Left lung (tissue), 4 donors: ENCODE measurements at regions not wholly inside any gene's neighbourhood (a gene's known extent, or its start where the extent isn't known, plus 50 kb on each side); places are given as distances from the start of the nearest gene placed in this dataset.
A peak's percentile ranks its signal among the peaks of the same experiment; 100 is the strongest.
"Not testable (repeated sequence)": the region's sequence is repeated elsewhere in the genome, so short reads cannot be mapped to it uniquely, and the experiment has no call there.

Source experiments
- ATAC-seq: fragments of 200-7000 bp; cut with Tn5 transposase; one replicate; pipeline ENCODE4 v1.9.1; 2020; ENCODE audit warnings: moderate library complexity
- DNase-seq, 4 donors: peaks; one replicate each; pipeline ENCODE4 v3.0.0-alpha.2; 2013 to 2020
- H3K27ac ChIP-seq, 2 donors: fragments of 200-600 bp; sonication (generic) in 1 of 2; one replicate each; pipeline versions ENCODE4 v1.5.0 to v1.8.0; 2020 to 2021
- H3K27me3 ChIP-seq, 2 donors: fragments of 200-600 bp; sonication (generic) in 1 of 2; one replicate each; pipeline versions ENCODE4 v1.5.0 to v1.8.0; 2020 to 2021
- H3K36me3 ChIP-seq, 2 donors: fragments of 200-600 bp; sonication (generic) in 1 of 2; one replicate each; pipeline versions ENCODE4 v1.5.0 to v1.8.0; 2020 to 2021
- H3K4me1 ChIP-seq, 2 donors: fragments of 200-600 bp; one replicate each; pipeline ENCODE4 v1.8.0; 2021
- H3K4me3 ChIP-seq, 2 donors: fragments of 200-600 bp; sonication (generic) in 1 of 2; one replicate each; pipeline versions ENCODE4 v1.5.0 to v1.8.0; 2020 to 2021; ENCODE audit warnings: mild to moderate bottlenecking in 1 of 2
- H3K9me3 ChIP-seq, 2 donors: fragments of 200-600 bp; sonication (generic) in 1 of 2; one replicate each; pipeline versions ENCODE4 v1.5.0 to v1.8.0; 2020 to 2021
- intact Hi-C, 2 donors: fragments of 100-400 bp; cut with DNase I; formaldehyde crosslinking; loops; one replicate each; pipeline versions ENCODE4 v1.11.2 to v1.14.2; 2022
- donor health status: DM: no; HTN: yes; CAD: no.
- donor health status: DM: no; HTN: no; CAD: no.

DNA sequence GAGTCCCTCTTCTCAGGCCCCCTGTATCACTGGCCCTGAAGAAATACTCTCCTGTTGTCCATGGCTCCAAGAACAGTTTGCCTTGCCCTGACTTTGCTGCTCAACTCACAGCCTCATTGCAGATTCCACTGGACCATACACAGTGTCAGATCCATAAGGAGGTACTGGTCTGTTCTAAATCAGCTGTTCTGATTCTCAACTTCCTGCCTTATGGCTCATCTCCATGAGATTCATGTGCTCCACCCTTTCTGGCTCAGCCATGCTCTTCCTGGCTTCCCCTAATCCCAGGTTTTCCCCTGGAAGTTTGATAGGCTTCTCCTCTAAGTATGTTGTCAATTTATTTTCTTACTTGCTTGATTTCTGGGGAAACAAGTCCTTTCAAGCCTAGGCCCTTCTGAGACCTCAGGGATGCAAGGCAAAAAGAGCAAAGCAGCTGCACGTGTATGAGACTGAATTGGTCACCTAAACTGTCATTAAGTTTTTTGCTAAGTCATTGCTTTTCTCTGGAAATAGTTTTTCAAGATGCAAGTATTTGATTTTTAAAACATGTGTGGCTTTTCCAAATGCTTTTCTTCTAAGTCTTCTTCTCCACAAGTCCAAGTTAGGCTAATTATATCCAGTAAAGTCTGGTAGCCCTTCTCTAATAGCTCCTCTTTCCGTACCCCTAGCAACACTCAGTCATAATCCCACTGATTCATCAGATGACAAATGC lies 1288.5 kb downstream of the RPIA start:
- intact Hi-C loops, H3K9me3 ChIP-seq, DNase-seq, H3K27me3 ChIP-seq, H3K4me1 ChIP-seq, H3K4me3 ChIP-seq, ATAC-seq, H3K27ac ChIP-seq, H3K36me3 ChIP-seq: not testable (repeated sequence)

DNA sequence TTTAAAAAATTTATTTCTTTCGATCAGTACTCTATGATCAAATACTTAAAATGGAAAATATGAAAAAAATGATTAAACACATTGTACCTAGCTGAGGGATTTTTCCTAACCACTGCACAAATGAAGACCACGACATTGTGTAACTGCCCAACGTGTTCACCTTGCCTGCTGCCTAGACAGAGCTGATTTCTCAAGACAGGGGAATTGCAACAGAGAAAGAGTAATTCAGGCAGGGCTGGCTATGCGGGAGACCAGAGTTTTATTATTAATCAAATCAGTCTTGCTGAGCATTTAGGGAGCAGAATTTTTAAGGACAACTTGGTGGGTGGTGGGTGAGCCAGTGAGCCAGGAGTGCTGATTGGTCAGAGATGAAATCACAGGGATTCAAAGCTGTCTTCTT lies 1290.8 kb downstream of the RPIA start:
- H3K27me3 ChIP-seq, H3K36me3 ChIP-seq, H3K4me3 ChIP-seq, ATAC-seq, H3K27ac ChIP-seq, DNase-seq, H3K9me3 ChIP-seq, intact Hi-C loops, H3K4me1 ChIP-seq: not testable (repeated sequence)

DNA sequence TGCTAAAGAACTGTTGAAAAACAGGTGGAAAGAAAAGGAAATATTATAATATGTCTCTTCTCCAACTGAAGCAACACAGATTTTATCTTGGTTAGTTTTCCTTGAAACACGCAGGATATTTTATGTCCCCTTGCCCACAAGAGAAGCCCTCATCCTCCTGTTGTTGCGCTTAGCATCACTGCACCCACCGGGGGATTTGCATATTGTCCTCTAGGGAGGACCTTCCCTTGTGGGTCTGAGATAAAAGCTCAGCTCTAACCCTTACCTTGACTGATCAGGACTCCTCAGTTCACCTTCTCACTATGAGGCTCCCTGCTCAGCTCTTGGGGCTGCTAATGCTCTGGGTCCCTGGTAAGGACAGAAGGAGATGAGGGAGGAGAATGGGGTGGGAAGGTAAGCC lies 1294.2 kb downstream of the RPIA start:
- H3K4me3 ChIP-seq, H3K27me3 ChIP-seq, DNase-seq, H3K27ac ChIP-seq, H3K4me1 ChIP-seq, H3K9me3 ChIP-seq, H3K36me3 ChIP-seq, ATAC-seq, intact Hi-C loops: not testable (repeated sequence)

DNA sequence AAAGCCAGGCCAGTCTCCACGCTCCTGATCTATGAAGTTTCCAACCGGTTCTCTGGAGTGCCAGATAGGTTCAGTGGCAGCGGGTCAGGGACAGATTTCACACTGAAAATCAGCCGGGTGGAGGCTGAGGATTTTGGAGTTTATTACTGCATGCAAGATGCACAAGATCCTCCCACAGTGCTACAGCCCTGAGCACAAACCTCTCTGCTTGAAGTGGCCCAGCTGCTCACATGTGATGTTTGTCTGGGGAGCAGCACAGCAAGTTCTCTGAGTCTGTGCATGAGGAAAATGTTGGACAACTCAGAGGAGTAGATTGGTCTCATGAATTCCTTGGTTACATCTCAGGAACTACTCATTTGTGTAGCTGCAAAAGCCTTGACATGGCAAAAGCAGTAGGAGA lies 1295.1 kb downstream of the RPIA start:
- H3K4me1 ChIP-seq, H3K27ac ChIP-seq, H3K27me3 ChIP-seq, ATAC-seq, intact Hi-C loops, DNase-seq, H3K4me3 ChIP-seq, H3K36me3 ChIP-seq, H3K9me3 ChIP-seq: not testable (repeated sequence)

DNA sequence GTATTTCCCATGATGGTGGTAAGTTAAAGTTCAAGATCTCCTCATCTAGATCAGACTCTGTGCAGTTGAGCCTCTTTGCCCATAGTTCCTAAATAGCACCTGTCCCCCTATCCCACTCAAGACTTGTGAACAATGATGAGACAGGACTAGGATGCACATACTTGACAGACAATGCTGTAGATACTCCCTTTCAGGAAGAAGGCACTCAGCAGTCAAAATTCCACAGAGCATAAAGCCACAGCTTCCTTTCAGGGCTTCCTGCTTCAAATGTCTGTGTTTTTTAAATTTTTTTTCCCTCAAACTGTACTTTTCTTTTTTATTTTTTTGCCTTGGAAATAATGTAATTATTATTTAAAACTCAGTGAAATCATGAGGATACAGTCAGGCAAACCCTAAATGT lies 1305.3 kb downstream of the RPIA start:
- H3K27me3 ChIP-seq, H3K4me1 ChIP-seq, H3K9me3 ChIP-seq, H3K27ac ChIP-seq, DNase-seq, H3K36me3 ChIP-seq, ATAC-seq, H3K4me3 ChIP-seq, intact Hi-C loops: not testable (repeated sequence)

DNA sequence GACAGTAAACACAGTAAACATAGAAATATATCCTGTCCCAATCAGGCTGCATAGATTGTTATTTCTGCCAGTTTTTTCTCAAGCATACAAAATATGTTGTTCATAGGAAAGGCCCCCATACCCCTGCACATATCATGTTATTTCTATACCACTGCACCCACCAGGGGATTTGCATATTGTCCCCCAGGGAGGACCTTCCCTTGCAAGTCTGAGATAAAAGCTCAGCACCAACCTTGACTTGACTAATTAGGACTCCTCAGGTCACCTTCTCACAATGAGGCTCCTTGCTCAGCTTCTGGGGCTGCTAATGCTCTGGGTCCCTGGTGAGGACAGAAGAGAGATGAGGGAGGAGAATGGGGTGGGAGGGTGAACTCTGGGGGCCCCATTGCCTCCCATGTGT lies 1313.1 kb downstream of the RPIA start:
- H3K4me1 ChIP-seq, H3K27me3 ChIP-seq, DNase-seq, intact Hi-C loops, H3K4me3 ChIP-seq, H3K36me3 ChIP-seq, ATAC-seq, H3K9me3 ChIP-seq, H3K27ac ChIP-seq: not testable (repeated sequence)

DNA sequence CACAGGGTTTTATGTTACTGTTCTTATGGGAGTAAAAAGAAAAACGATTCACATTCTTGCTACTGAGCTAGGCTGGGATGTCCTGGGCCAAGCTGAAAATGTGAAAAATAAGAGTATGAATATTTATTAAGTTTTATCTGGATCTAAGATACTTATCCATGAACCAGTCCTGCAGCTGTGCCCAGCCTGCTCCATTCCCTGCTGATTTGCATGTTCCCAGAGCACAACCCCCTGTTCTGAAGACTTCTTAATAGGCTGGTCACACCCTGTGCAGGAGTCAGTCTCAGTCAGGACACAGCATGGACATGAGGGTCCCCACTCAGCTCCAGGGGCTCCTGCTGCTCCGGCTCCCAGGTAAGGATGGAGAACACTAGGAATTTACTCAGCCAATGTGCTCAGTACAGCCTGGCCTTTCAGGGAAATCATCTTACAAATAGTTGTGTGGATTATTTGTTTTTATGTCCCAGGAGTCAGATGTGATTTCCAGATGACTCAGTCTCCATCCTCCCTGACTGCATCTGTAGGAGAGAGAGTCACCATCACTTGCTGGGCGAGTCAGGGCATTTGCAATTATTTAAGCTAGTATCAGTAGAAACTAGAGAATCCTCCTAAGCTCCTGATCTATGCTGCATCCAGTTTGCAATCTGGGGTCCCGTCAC lies 1319.1 kb downstream of the RPIA start:
- not testable (repeated sequence) for H3K4me3 ChIP-seq, H3K4me1 ChIP-seq, ATAC-seq

DNA sequence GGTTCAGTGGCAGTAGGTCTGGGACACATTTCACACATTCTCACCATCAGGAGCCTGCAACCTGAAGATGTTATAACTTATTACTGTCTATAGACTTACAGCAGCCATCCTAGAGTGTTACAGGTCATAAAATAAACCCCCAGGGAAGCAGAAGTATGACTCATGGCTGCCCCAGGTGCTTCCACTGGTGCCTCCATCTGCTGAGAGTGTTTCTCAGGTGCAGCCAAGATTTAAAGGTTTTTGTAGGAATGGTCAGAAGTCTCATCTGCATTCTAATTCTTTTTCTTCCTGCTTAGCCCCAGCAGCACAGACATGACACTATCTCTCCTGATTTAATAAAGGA lies 1319.6 kb downstream of the RPIA start:
- intact Hi-C loops, H3K4me1 ChIP-seq, ATAC-seq: not testable (repeated sequence)

More for the DNA sequence above, 1319.1 kb downstream of the RPIA start:
- intact Hi-C loops, H3K27ac ChIP-seq, H3K9me3 ChIP-seq, H3K36me3 ChIP-seq, H3K27me3 ChIP-seq, DNase-seq: not testable (repeated sequence)

DNA sequence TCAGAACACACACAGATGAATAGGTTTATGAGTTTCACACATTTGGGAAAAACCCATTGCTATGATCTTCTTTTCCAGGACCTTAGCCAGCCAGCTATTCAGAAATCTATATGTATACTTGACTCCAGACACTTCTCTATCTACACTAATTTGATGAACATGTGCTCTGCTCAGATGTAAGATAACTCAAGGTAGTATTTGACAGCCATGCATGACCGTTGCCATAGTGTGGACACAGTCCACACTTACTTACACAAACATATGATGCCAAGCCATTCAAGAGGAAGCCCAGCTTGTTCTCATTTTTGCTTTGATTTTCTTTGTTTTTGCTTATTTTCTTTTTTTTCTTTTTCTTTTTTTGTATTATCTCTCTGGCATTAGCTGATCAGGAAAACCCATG lies 1328.4 kb downstream of the RPIA start:
- not testable (repeated sequence) for H3K36me3 ChIP-seq

More for the DNA sequence above, 1319.6 kb downstream of the RPIA start:
- not testable (repeated sequence) for H3K27ac ChIP-seq, H3K27me3 ChIP-seq, DNase-seq, H3K9me3 ChIP-seq, H3K4me3 ChIP-seq, H3K36me3 ChIP-seq

DNA sequence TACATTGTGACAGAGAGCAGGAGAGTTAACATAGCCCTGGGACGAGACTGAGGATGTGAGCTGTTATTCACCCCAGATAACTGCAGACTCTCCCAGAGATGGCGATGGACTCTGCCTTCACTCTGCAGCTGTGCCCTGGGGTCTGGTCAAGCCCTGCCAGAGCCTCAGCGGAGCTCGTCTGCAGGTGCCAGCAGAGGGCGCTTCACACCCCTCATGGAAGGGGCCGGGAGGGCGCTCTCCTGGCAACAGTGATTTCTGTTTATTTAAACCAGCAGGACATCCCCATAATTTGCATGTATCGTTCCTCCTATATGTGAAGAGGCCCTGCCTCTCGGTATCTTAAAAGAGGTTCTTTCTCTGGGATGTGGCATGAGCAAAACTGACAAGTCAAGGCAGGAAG lies 1329.8 kb downstream of the RPIA start:
- H3K27ac ChIP-seq, intact Hi-C loops, H3K4me3 ChIP-seq, H3K36me3 ChIP-seq, DNase-seq, H3K9me3 ChIP-seq, H3K4me1 ChIP-seq, H3K27me3 ChIP-seq: not testable (repeated sequence)
- ATAC-seq: peak; percentile 69

More for the DNA sequence above, 1328.4 kb downstream of the RPIA start:
- H3K9me3 ChIP-seq, H3K4me1 ChIP-seq, DNase-seq, intact Hi-C loops, H3K27me3 ChIP-seq, H3K27ac ChIP-seq, ATAC-seq, H3K4me3 ChIP-seq: not testable (repeated sequence)

DNA sequence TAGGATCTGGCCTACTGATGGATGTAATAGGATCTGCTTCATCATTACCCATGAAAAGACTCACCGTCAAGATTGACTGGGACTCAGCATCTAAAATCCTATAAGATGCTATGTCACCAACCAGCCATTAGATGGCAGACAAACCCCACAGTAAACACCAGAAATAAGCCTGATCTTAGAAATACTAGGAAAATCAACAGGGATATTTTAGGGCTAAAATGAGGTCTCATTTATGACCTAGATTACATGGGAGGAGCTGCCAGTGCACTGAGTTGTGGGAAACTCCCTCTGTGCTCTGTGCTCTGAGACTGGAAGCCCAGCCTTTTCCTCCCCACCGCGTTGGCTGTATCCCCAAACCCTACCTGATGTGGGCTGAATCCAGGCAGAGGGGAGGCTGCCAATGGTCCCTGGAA lies 1335.8 kb downstream of the RPIA start:
- H3K36me3 ChIP-seq, intact Hi-C loops, H3K27ac ChIP-seq, H3K9me3 ChIP-seq, H3K4me1 ChIP-seq, H3K27me3 ChIP-seq, H3K4me3 ChIP-seq, DNase-seq: not testable (repeated sequence)
- ATAC-seq: peak; percentile 88

DNA sequence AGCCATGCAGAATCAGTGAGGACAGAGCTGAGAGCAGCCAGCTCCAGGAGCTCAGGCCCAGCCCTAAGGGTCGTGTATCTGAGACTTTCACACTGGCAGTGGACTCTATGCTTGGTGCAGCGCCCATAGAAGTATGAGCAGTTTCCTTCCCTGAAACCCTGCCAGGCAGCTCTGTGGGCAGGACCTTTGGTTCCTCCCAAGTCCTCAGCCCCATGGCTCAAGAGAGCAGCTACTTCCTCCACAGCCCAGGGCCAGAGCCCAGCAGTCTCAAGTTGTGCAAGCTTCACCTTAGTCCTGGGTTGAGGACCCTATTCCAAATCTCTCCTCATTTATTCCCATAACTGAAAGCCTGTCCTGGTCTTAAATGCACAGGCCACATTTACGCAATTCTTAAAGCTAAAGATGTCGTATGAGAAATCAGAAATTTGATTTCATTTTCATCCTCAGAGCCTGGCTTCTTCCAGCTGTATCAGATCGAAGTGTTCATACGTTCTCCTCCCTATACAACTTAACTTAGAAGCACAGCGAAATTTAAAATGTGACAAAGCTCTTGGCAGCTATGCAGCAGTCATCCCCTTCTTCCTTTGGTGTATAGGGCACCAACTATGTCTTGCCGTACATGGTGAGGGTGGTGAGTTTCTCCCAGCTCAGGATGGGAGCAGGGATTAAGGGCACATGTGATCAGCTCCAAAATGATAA lies 1337.1 kb downstream of the RPIA start:
- ATAC-seq: peak; percentile 86
- intact Hi-C loops: not testable (repeated sequence)

DNA sequence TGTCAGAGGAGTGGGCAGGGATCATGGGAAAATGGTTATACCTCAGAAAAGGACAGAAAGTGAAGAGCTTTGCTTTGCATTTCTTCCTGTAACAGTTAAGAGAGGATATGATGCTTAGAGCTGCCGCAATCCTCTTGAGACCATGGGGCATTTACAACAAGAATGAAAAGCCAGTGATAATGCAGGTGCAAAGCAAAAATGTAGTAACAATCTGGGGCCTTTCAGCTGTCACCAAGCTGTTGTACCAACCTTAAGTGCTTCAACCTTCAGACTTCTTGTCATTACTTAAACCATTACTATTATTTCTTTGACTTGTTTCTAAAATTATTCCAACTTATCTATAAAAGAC lies 1337.6 kb downstream of the RPIA start:
- not testable (repeated sequence) for ATAC-seq, H3K4me3 ChIP-seq

More for the DNA sequence above, 1337.1 kb downstream of the RPIA start:
- DNase-seq: peak in 1 of 4 donors; percentile 56
- H3K4me3 ChIP-seq, H3K9me3 ChIP-seq, H3K27me3 ChIP-seq, H3K36me3 ChIP-seq, H3K4me1 ChIP-seq, H3K27ac ChIP-seq: not testable (repeated sequence)

More for the DNA sequence above, 1337.6 kb downstream of the RPIA start:
- H3K27ac ChIP-seq, H3K27me3 ChIP-seq, DNase-seq, intact Hi-C loops, H3K9me3 ChIP-seq, H3K4me1 ChIP-seq, H3K36me3 ChIP-seq: not testable (repeated sequence)
